Right lobe of liver (tissue), 6 donors: ENCODE measurements at regions not wholly inside any gene's neighbourhood (a gene's known extent, or its start where the extent isn't known, plus 50 kb on each side); places are given as distances from the start of the nearest gene placed in this dataset.

Experiments used
- ATAC-seq, 4 donors: fragments of 200-7000 bp; cut with Tn5 transposase; one replicate each; pipeline ENCODE4 v1.9.1; 2020; ENCODE audit warnings: mild to moderate bottlenecking in 4 of 4, moderate library complexity in 4 of 4
- DNase-seq, 3 donors: peaks; one replicate each; pipeline ENCODE4 v3.0.0-alpha.2; 2020
- H3K27ac ChIP-seq, 3 donors: fragments of 200-600 bp; one replicate each; pipeline ENCODE4 v1.8.0; 2022
- H3K27me3 ChIP-seq, 2 donors: fragments of 200-600 bp; one replicate each; pipeline ENCODE4 v1.8.0; 2022
- H3K36me3 ChIP-seq, 4 donors: fragments of 200-600 bp; sonication (generic) in 1 of 4; one replicate each; pipeline versions ENCODE4 v1.5.1 to v1.8.0; 2017 to 2022; ENCODE audit warnings: control low read depth in 1 of 4
- H3K4me1 ChIP-seq, 4 donors: fragments of 200-600 bp; sonication (generic) in 1 of 4; one replicate each; pipeline versions ENCODE4 v1.5.1 to v1.8.0; 2017 to 2022; ENCODE audit warnings: control low read depth in 1 of 4
- H3K4me3 ChIP-seq, 3 donors: fragments of 200-600 bp; one replicate each; pipeline ENCODE4 v1.8.0; 2022
- H3K9me3 ChIP-seq, 4 donors: fragments of 200-600 bp; sonication (generic) in 1 of 4; one replicate each; pipeline versions ENCODE4 v1.5.1 to v1.8.0; 2017 to 2022; ENCODE audit warnings: control low read depth in 1 of 4
- CTCF ChIP-seq, 4 donors: fragments of 200-600 bp in 3 of 4; fragments of 450-650 bp in 1 of 4; IDR thresholded peaks; one replicate each; pipeline versions ENCODE4 v1.5.1 to v1.8.0; 2016 to 2022; ENCODE audit warnings: antibody characterized with exemption in 4 of 4, mild to moderate bottlenecking in 2 of 4
- POLR2A ChIP-seq: fragments of 450-650 bp; IDR thresholded peaks from one replicate; pipeline ENCODE4 v1.6.1; 2017; ENCODE audit warnings: antibody characterized with exemption, mild to moderate bottlenecking
- WGBS: methylation state at CpG from one replicate; pipeline ENCODE4 v1.1.6; 2018; ENCODE audit warnings: low coverage, low lambda C conversion rate; ENCODE audit not compliant: insufficient coverage; ENCODE audit errors: missing lambda C conversion rate; 5-methylcytosine and 5-hydroxymethylcytosine counted together
- intact Hi-C, 2 donors: fragments of 100-400 bp; cut with DNase I; formaldehyde crosslinking; loops; one replicate each; pipeline versions ENCODE4 v1.11.2 to v1.14.1; 2022
- donor health status: DM: no; HTN: yes; CAD: no.
- donor health status: DM: no; HTN: no; CAD: no.
- donor health status: DM: no; HTN: no; CAD: no.
- donor health status: DM: no; HTN: yes; CAD: no.
- donor health status: DM: no; HTN: yes; CAD: no.

- TF ChIP-seq CTCF (IDR thresholded peaks at IDR 0.05) (no peak), POLR2A (no peak)
- intact Hi-C loops = no loop called here
- H3K27ac ChIP-seq = no peak overlapping the region
- H3K4me3 ChIP-seq = no peak overlapping the region
- no peak for DNase-seq
- no peaks in the 10 kb centered on the region for H3K4me1 ChIP-seq
- peaks cover 0 to 5% (median 1%) of the 10 kb centered on the region in 4 donors for H3K9me3 ChIP-seq
- H3K36me3 ChIP-seq = no peaks in the 10 kb centered on the region
- ATAC-seq = no peak
- no peaks in the 10 kb centered on the region for H3K27me3 ChIP-seq
- WGBS = 33% methylated on average over 2 of the region's 2 CpGs
Measured at GRCh38 chr2:239616729-239617128, 215.9 kb upstream of the HDAC4 start.

GRCh38 chr2:239612133-239612532 is 211.3 kb upstream of the HDAC4 start:
- no CpG with 5 or more reads among the region's 11 CpGs for WGBS
- no peak for TF ChIP-seq CTCF (IDR thresholded peaks at IDR 0.05)
- no peak for TF ChIP-seq POLR2A
- intact Hi-C loops = no loop called here

GRCh38 chr2:239611222-239611795 is 210.5 kb upstream of the HDAC4 start:
- Histone ChIP-seq H3K36me3 (no peaks in the 10 kb centered on the region), H3K27me3 (no peaks in the 10 kb centered on the region), H3K27ac (no peak overlapping the region), H3K9me3 (peaks cover 0 to under 1% (median 0%) of the 10 kb centered on the region in 4 donors), H3K4me1 (no peaks in the 10 kb centered on the region), H3K4me3 (no peak overlapping the region)
- intact Hi-C loops = no loop called here
- no peak for TF ChIP-seq CTCF (IDR thresholded peaks at IDR 0.05)
- ATAC-seq (no peak), DNase-seq (peak in 1 of 3 donors; percentile 39)
- no CpG with 5 or more reads among the region's 10 CpGs for WGBS

More at GRCh38 chr2:239612133-239612532, 211.3 kb upstream of the HDAC4 start:
- ATAC-seq (peak in 1 of 4 donors; percentile 26), DNase-seq (no peak)
- Histone ChIP-seq H3K4me1 (no peaks in the 10 kb centered on the region), H3K36me3 (no peaks in the 10 kb centered on the region), H3K9me3 (peaks cover 0 to 5% (median 1%) of the 10 kb centered on the region in 4 donors), H3K27me3 (no peaks in the 10 kb centered on the region), H3K4me3 (no peak overlapping the region), H3K27ac (no peak overlapping the region)

- no peak overlapping the region for H3K4me3 ChIP-seq
- TF ChIP-seq CTCF (IDR thresholded peaks at IDR 0.05) (no peak), POLR2A (no peak)
- H3K4me1 ChIP-seq = no peaks in the 10 kb centered on the region
- intact Hi-C loops = no loop called here
- no peaks in the 10 kb centered on the region for H3K27me3 ChIP-seq
- no peaks in the 10 kb centered on the region for H3K36me3 ChIP-seq
- ATAC-seq (peak in 1 of 4 donors; percentile 12), DNase-seq (peak in 1 of 3 donors; percentile 30)
- no peaks in the 10 kb centered on the region for H3K9me3 ChIP-seq
- no peak overlapping the region for H3K27ac ChIP-seq
- 80% methylated on average over 2 of the region's 9 CpGs for WGBS
Measured at GRCh38 chr2:239610457-239611221, 209.8 kb upstream of the HDAC4 start.
